CD14-positive monocyte (primary cell): ENCODE measurements at regions not wholly inside any gene's neighbourhood (a gene's known extent, or its start where the extent isn't known, plus 50 kb on each side); places are given as distances from the start of the nearest gene placed in this dataset.

ENCODE experiments used
- DNase-seq, 3 donors: peaks; one replicate each; pipeline ENCODE4 v3.0.0-alpha.2; 2011 to 2022
- H2AFZ ChIP-seq: 2 replicates; pipeline ENCODE4 v1.6.0; 2012; ENCODE audit warnings: mild to moderate bottlenecking, low read depth, low read length, inconsistent platforms; ENCODE audit not compliant: insufficient read depth, poor library complexity, severe bottlenecking
- H3K27ac ChIP-seq, 2 donors: 1 replicate in 1 of 2; 2 replicates in 1 of 2; pipeline ENCODE4 v1.5.1; 2012 to 2013; ENCODE audit warnings: low read length in 2 of 2, control low read depth in 1 of 2, inconsistent platforms in 1 of 2, low read depth in 1 of 2, mild to moderate bottlenecking in 1 of 2
- H3K27me3 ChIP-seq, 2 donors: one replicate each; pipeline versions ENCODE4 v1.6.0 to v1.6.1; 2011 to 2013; ENCODE audit warnings: low read length in 2 of 2; ENCODE audit not compliant: control insufficient read depth in 2 of 2, insufficient read depth in 2 of 2
- H3K36me3 ChIP-seq, 2 donors: replicated peaks in 1 of 2; 1 replicate in 1 of 2; 2 replicates in 1 of 2; pipeline versions ENCODE4 v1.5.1 to v1.6.1; 2012 to 2013; ENCODE audit warnings: low read length in 2 of 2, control low read depth in 1 of 2, inconsistent platforms in 1 of 2, mild to moderate bottlenecking in 1 of 2; ENCODE audit not compliant: insufficient read depth in 2 of 2, control insufficient read depth in 1 of 2
- H3K4me1 ChIP-seq, 2 donors: 1 replicate in 1 of 2; 2 replicates in 1 of 2; pipeline versions ENCODE4 v1.5.1 to v1.6.1; 2012 to 2013; ENCODE audit warnings: low read length in 2 of 2, control low read depth in 1 of 2, inconsistent platforms in 1 of 2, mild to moderate bottlenecking in 1 of 2, moderate library complexity in 1 of 2; ENCODE audit not compliant: insufficient read depth in 2 of 2, control insufficient read depth in 1 of 2
- H3K4me2 ChIP-seq: replicated peaks from 2 replicates; pipeline ENCODE3; 2012; ENCODE audit warnings: low read length, moderate library complexity, mild to moderate bottlenecking; ENCODE audit not compliant: poor library complexity, severe bottlenecking; ENCODE audit errors: extremely low read depth
- H3K4me3 ChIP-seq, 3 experiments: fragments of 200-600 bp in 1 of 3; sonication (generic) in 1 of 3; replicated peaks in 1 of 3; 1 replicate in 2 of 3; 2 replicates in 1 of 3; pipeline ENCODE4 v1.5.1; 2011 to 2013; ENCODE audit warnings: low read length in 3 of 3, mild to moderate bottlenecking in 3 of 3, control low read depth in 2 of 3, low read depth in 2 of 3, inconsistent platforms in 1 of 3, moderate library complexity in 1 of 3
- H3K79me2 ChIP-seq: 2 replicates; pipeline ENCODE4 v1.6.0; 2012; ENCODE audit warnings: mild to moderate bottlenecking, control low read depth, inconsistent platforms, low read length, moderate library complexity; ENCODE audit not compliant: insufficient read depth
- H3K9ac ChIP-seq: 2 replicates; pipeline ENCODE4 v1.6.0; 2017; ENCODE audit warnings: low read length, mild to moderate bottlenecking; ENCODE audit not compliant: insufficient read depth, poor library complexity, severe bottlenecking
- H3K9me3 ChIP-seq, 2 donors: replicated peaks in 1 of 2; 1 replicate in 1 of 2; 2 replicates in 1 of 2; pipeline versions ENCODE4 v1.5.1 to v1.6.1; 2012 to 2013; ENCODE audit warnings: low read length in 2 of 2, control low read depth in 1 of 2; ENCODE audit not compliant: control insufficient read depth in 1 of 2, insufficient read depth in 1 of 2
- H4K20me1 ChIP-seq: 2 replicates; pipeline ENCODE4 v1.6.0; 2012; ENCODE audit warnings: mild to moderate bottlenecking, low read length, control low read depth, moderate library complexity; ENCODE audit not compliant: insufficient read depth
- H3K27ac Mint-ChIP-seq, 7 donors: one replicate each; pipeline ENCODE4 v1.8.0; 2020; ENCODE audit warnings: mild to moderate bottlenecking in 7 of 7, mixed read lengths in 7 of 7, moderate library complexity in 6 of 7, inconsistent platforms in 2 of 7
- H3K27me3 Mint-ChIP-seq, 3 donors: one replicate each; pipeline ENCODE4 v1.8.0; 2021 to 2022; ENCODE audit warnings: low read depth in 3 of 3, mild to moderate bottlenecking in 3 of 3, mixed read lengths in 3 of 3, moderate library complexity in 3 of 3, inconsistent platforms in 1 of 3
- H3K36me3 Mint-ChIP-seq, 2 donors: one replicate each; pipeline ENCODE4 v1.8.0; 2020; ENCODE audit warnings: mixed read lengths in 2 of 2, inconsistent platforms in 1 of 2, mild to moderate bottlenecking in 1 of 2
- H3K4me1 Mint-ChIP-seq: one replicate; pipeline ENCODE4 v1.8.0; 2020; ENCODE audit warnings: mild to moderate bottlenecking, mixed read lengths
- H3K4me3 Mint-ChIP-seq, 2 donors: one replicate each; pipeline ENCODE4 v1.8.0; 2020; ENCODE audit warnings: mild to moderate bottlenecking in 2 of 2, mixed read lengths in 2 of 2, moderate library complexity in 1 of 2
- H3K9me3 Mint-ChIP-seq, 7 donors: one replicate each; pipeline ENCODE4 v1.8.0; 2020 to 2022; ENCODE audit warnings: mixed read lengths in 7 of 7, mild to moderate bottlenecking in 6 of 7, moderate library complexity in 6 of 7, inconsistent platforms in 2 of 7
- CTCF ChIP-seq: fragments of 200-600 bp; IDR thresholded peaks from one replicate; pipeline ENCODE4 v1.8.0; 2022; ENCODE audit warnings: antibody characterized with exemption, mild to moderate bottlenecking
- WGBS: methylation state at CpG from one replicate; pipeline ENCODE4 v1.1.5; 2013; ENCODE audit warnings: missing lambda C conversion rate; ENCODE audit not compliant: insufficient coverage; 5-methylcytosine and 5-hydroxymethylcytosine counted together
- intact Hi-C, 2 donors: fragments of 100-400 bp; cut with micrococcal nuclease; formaldehyde crosslinking; loops; one replicate each; pipeline versions ENCODE4 v1.15.0 to v1.15.1; 2023

GRCh38 chr5:109920736-109921135 lies 231.0 kb downstream of the MAN2A1 start:
- H3K4me1 ChIP-seq, result no peaks in the 10 kb centered on the region
- no peaks in the 10 kb centered on the region for H3K36me3 Mint-ChIP-seq
- H3K4me2 ChIP-seq, result no peak overlapping the region
- H3K36me3 ChIP-seq, result no peaks in the 10 kb centered on the region
- no peaks in the 10 kb centered on the region for H3K4me1 Mint-ChIP-seq
- H3K27ac Mint-ChIP-seq, result peak overlapping the region in 1 of 7 donors; percentile 7
- H3K79me2 ChIP-seq, result no peaks in the 10 kb centered on the region
- H3K27me3 ChIP-seq, result no peaks in the 10 kb centered on the region
- intact Hi-C loops, result no loop called here
- H3K9ac ChIP-seq, result no peak overlapping the region
- peaks cover 0 to 5% (median 0%) of the 10 kb centered on the region in 3 donors for H3K27me3 Mint-ChIP-seq
- DNase-seq, result no peak
- H3K4me3 ChIP-seq, result no peak overlapping the region
- H3K27ac ChIP-seq, result no peak overlapping the region
- TF ChIP-seq CTCF, result no peak
- no CpG with 5 or more reads among the region's 4 CpGs for WGBS
- peaks cover 0 to 9% (median 6%) of the 10 kb centered on the region in 7 donors for H3K9me3 Mint-ChIP-seq
- no peaks in the 10 kb centered on the region for H3K9me3 ChIP-seq
- no peak overlapping the region for H3K4me3 Mint-ChIP-seq
- no peak overlapping the region for H2AFZ ChIP-seq
- H4K20me1 ChIP-seq, result no peaks in the 10 kb centered on the region

- intact Hi-C loops, result no loop called here
- no peak overlapping the region for H2AFZ ChIP-seq
- no peak overlapping the region for H3K27ac Mint-ChIP-seq
These were observed 232.1 kb downstream of the MAN2A1 start for GRCh38 chr5:109921735-109922380.

More at GRCh38 chr5:109921735-109922380, 232.1 kb downstream of the MAN2A1 start:
- Mint-ChIP-seq H3K4me3 (no peak overlapping the region), H3K27me3 (peaks cover 0 to 5% (median 0%) of the 10 kb centered on the region in 3 donors), H3K4me1 (no peaks in the 10 kb centered on the region), H3K9me3 (peaks cover 0 to 7% (median 6%) of the 10 kb centered on the region in 7 donors), H3K36me3 (no peaks in the 10 kb centered on the region)
- Histone ChIP-seq H3K9me3 (no peaks in the 10 kb centered on the region), H3K27ac (no peak overlapping the region), H4K20me1 (no peaks in the 10 kb centered on the region), H3K9ac (no peak overlapping the region), H3K27me3 (no peaks in the 10 kb centered on the region), H3K4me2 (no peak overlapping the region), H3K4me1 (no peaks in the 10 kb centered on the region), H3K79me2 (no peaks in the 10 kb centered on the region), H3K4me3 (no peak overlapping the region), H3K36me3 (no peaks in the 10 kb centered on the region)
- WGBS, result 100% methylated on average over 1 of the region's 5 CpGs
- DNase-seq, result no peak
- TF ChIP-seq CTCF, result no peak
